Cardiac muscle cell (in vitro differentiated cells and primary cell): ENCODE measurements at regions not wholly inside any gene's neighbourhood (a gene's known extent, or its start where the extent isn't known, plus 50 kb on each side); places are given as distances from the start of the nearest gene placed in this dataset.

ENCODE experiments used
- DNase-seq, 2 donors: peaks; one replicate each; pipeline versions ENCODE4 v3.0.0 to v3.0.0-alpha.2; 2010 to 2017; ENCODE audit warnings: low read depth in 1 of 2, low spot score in 1 of 2
- H3K27ac ChIP-seq: fragments of 200-600 bp; sonication (generic); 2 replicates; pipeline ENCODE4 v1.5.1; 2016
- H3K27me3 ChIP-seq: fragments of 200-600 bp; sonication (generic); 2 replicates; pipeline ENCODE4 v1.6.0; 2016; ENCODE audit warnings: control low read depth
- H3K36me3 ChIP-seq: fragments of 200-600 bp; sonication (generic); 2 replicates; pipeline ENCODE4 v1.5.1; 2016; ENCODE audit warnings: control low read depth
- H3K4me1 ChIP-seq: fragments of 200-600 bp; sonication (generic); 2 replicates; pipeline ENCODE4 v1.8.1; 2017; ENCODE audit warnings: low read depth, mild to moderate bottlenecking, mixed run types
- H3K4me3 ChIP-seq: fragments of 200-600 bp; sonication (generic); 2 replicates; pipeline ENCODE4 v1.5.1; 2016; ENCODE audit warnings: mild to moderate bottlenecking
- H3K9me3 ChIP-seq: fragments of 200-600 bp; sonication (generic); 2 replicates; pipeline ENCODE4 v1.5.1; 2017; ENCODE audit warnings: low read depth, mild to moderate bottlenecking, control low read depth
- TF ChIP-seq, protein P1 (sequence below): IDR thresholded peaks from 2 replicates; pipeline ENCODE4 v1.5.1; 2012; ENCODE audit warnings: low read depth, mild to moderate bottlenecking, low read length

DNA sequence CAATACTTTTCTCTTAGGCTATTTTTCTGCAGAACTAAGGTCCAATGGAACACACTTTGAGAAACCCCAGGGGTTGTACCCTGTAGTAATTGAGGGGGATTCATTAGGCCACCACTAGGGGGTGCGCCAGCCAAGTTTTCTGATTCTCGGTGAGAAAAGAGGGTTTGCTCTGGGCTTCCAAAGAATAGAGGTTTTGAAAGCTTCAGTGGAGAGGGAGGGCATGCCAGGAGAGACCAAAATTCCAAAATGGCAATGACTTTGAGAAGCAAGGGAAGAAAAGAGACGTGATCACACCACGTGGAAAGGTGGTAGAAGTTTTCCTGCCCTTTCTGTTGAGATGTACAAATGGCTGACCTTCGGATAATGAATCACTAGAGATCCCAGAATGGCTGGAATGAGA, 323.3 kb downstream of the RPS6KC1 start:
- Histone ChIP-seq H3K9me3 (no peaks in the 10 kb centered on the region), H3K27me3 (no peaks in the 10 kb centered on the region), H3K4me1 (peaks cover 8% of the 10 kb centered on the region), H3K36me3 (no peaks in the 10 kb centered on the region), H3K27ac (no peak overlapping the region), H3K4me3 (no peak overlapping the region)
- TF ChIP-seq, protein P1, sequence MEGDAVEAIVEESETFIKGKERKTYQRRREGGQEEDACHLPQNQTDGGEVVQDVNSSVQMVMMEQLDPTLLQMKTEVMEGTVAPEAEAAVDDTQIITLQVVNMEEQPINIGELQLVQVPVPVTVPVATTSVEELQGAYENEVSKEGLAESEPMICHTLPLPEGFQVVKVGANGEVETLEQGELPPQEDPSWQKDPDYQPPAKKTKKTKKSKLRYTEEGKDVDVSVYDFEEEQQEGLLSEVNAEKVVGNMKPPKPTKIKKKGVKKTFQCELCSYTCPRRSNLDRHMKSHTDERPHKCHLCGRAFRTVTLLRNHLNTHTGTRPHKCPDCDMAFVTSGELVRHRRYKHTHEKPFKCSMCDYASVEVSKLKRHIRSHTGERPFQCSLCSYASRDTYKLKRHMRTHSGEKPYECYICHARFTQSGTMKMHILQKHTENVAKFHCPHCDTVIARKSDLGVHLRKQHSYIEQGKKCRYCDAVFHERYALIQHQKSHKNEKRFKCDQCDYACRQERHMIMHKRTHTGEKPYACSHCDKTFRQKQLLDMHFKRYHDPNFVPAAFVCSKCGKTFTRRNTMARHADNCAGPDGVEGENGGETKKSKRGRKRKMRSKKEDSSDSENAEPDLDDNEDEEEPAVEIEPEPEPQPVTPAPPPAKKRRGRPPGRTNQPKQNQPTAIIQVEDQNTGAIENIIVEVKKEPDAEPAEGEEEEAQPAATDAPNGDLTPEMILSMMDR = peak; percentile 94
- peak; percentile 70 to 86 for DNase-seq

DNA sequence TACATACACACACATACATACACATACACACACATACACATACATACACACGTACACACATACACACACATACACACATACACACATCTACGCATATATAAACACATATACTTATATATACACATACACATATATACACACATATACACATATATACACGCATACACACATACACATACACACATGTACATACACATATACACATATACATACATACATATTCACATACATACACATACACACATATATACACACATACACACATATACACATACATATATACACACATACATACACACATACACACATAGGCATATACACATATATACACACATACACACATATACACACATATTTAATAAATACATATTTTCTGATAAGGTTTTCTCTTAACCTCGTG, 324.0 kb downstream of the RPS6KC1 start:
- Histone ChIP-seq H3K9me3 (no peaks in the 10 kb centered on the region), H3K27me3 (no peaks in the 10 kb centered on the region), H3K4me3 (no peak overlapping the region), H3K36me3 (no peaks in the 10 kb centered on the region), H3K4me1 (peaks cover 8% of the 10 kb centered on the region), H3K27ac (no peak overlapping the region)
- DNase-seq = no peak
- TF ChIP-seq, protein P1 = no peak

GRCh38 chr1:213376862-213377372, 325.9 kb downstream of the RPS6KC1 start:
- TF ChIP-seq, protein P1 = no peak
- H3K4me1 ChIP-seq = peaks cover 8% of the 10 kb centered on the region
- H3K4me3 ChIP-seq = no peak overlapping the region
- peak overlapping the region; percentile 58 for H3K27ac ChIP-seq
- DNase-seq = peak; percentile 17 to 27
- no peaks in the 10 kb centered on the region for H3K9me3 ChIP-seq
- no peaks in the 10 kb centered on the region for H3K36me3 ChIP-seq
- no peaks in the 10 kb centered on the region for H3K27me3 ChIP-seq

DNA sequence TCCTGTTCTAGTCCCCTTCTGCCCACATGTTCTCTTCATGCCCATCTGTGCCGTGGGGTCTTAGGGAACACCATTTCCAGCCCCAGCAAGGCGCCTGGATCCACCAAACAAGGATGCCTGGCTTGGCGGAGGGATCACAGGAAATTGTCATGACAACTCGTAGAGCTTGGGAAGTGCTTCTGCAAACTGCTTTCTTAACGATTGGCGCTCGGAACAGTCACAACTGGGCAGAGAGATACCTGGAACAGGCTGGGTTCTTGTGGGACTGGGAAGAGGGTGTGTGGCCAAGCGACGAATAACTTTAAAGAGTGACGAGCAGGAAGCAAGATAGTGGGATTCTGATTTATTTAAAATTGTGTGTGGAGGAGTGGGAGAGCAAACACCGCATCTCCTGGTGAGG, 329.8 kb downstream of the RPS6KC1 start:
- Histone ChIP-seq H3K4me3 (no peak overlapping the region), H3K27me3 (no peaks in the 10 kb centered on the region), H3K36me3 (no peaks in the 10 kb centered on the region), H3K4me1 (peaks cover 8% of the 10 kb centered on the region), H3K27ac (no peak overlapping the region), H3K9me3 (no peaks in the 10 kb centered on the region)
- no peak for DNase-seq
- TF ChIP-seq, protein P1 = no peak

- no peaks in the 10 kb centered on the region for H3K36me3 ChIP-seq
- H3K27ac ChIP-seq = no peak overlapping the region
- H3K4me3 ChIP-seq = no peak overlapping the region
- DNase-seq = peak; percentile 14 to 20
- peaks cover 6% of the 10 kb centered on the region for H3K4me1 ChIP-seq
- no peaks in the 10 kb centered on the region for H3K9me3 ChIP-seq
- TF ChIP-seq, protein P1 = no peak
- no peaks in the 10 kb centered on the region for H3K27me3 ChIP-seq
Measured at GRCh38 chr1:213381572-213382084, 330.6 kb downstream of the RPS6KC1 start.
